GM23338 (cell line): ENCODE measurements at regions not wholly inside any gene's neighbourhood (a gene's known extent, or its start where the extent isn't known, plus 50 kb on each side); places are given as distances from the start of the nearest gene placed in this dataset.

Experiments
- ATAC-seq: fragments of 200-7000 bp; cut with Tn5 transposase; 3 replicates; pipeline ENCODE4 v1.9.1; 2020
- DNase-seq: peaks from one replicate; pipeline ENCODE4 v3.0.0-alpha.2; 2015; ENCODE audit warnings: low spot score
- H2AFZ ChIP-seq: fragments of 200-600 bp; sonication (generic); 2 replicates; pipeline ENCODE4 v1.8.0; 2016; ENCODE audit warnings: antibody characterized with exemption, mild to moderate bottlenecking, moderate library complexity
- H3F3A ChIP-seq: fragments of 200-600 bp; sonication (generic); replicated peaks from 2 replicates; pipeline ENCODE4 v1.8.0; 2017; ENCODE audit warnings: antibody characterized with exemption, mixed run types, low read depth
- H3K27ac ChIP-seq: fragments of 200-600 bp; sonication (generic); 2 replicates; pipeline ENCODE4 v1.6.1; 2016; ENCODE audit warnings: low read depth
- H3K27me3 ChIP-seq: fragments of 200-600 bp; sonication (generic); 2 replicates; pipeline ENCODE4 v1.8.0; 2016; ENCODE audit warnings: mild to moderate bottlenecking, mixed run types, moderate library complexity; ENCODE audit not compliant: insufficient read depth
- H3K36me3 ChIP-seq: fragments of 200-600 bp; sonication (generic); 2 replicates; pipeline ENCODE4 v1.8.0; 2016; ENCODE audit warnings: mild to moderate bottlenecking; ENCODE audit not compliant: insufficient read depth
- H3K4me1 ChIP-seq: fragments of 200-600 bp; sonication (generic); 2 replicates; pipeline ENCODE4 v1.8.0; 2016; ENCODE audit warnings: mild to moderate bottlenecking, moderate library complexity; ENCODE audit not compliant: insufficient read depth
- H3K4me2 ChIP-seq: fragments of 200-600 bp; sonication (generic); 2 replicates; pipeline ENCODE4 v1.7.1; 2017; ENCODE audit warnings: mixed run types
- H3K4me3 ChIP-seq: fragments of 200-600 bp; sonication (generic); 2 replicates; pipeline ENCODE4 v1.6.1; 2016; ENCODE audit warnings: mixed run types
- H3K79me2 ChIP-seq: fragments of 200-600 bp; sonication (generic); replicated peaks from 2 replicates; pipeline ENCODE4 v1.8.0; 2017; ENCODE audit warnings: mild to moderate bottlenecking; ENCODE audit not compliant: insufficient read depth
- H3K9me2 ChIP-seq: fragments of 200-600 bp; sonication (generic); 2 replicates; pipeline ENCODE4 v1.8.0; 2017; ENCODE audit not compliant: insufficient read depth
- H4K20me1 ChIP-seq: fragments of 200-600 bp; sonication (generic); replicated peaks from 2 replicates; pipeline ENCODE4 v1.8.0; 2017; ENCODE audit warnings: mild to moderate bottlenecking; ENCODE audit not compliant: insufficient read depth
- H3K27ac Mint-ChIP-seq: 2 replicates; pipeline ENCODE4 v1.8.0; 2020; ENCODE audit warnings: inconsistent platforms, mild to moderate bottlenecking, moderate library complexity, mixed read lengths
- H3K27me3 Mint-ChIP-seq: 3 replicates; pipeline ENCODE4 v1.8.0; 2022; ENCODE audit warnings: low read depth, mild to moderate bottlenecking, moderate library complexity, mixed read lengths, inconsistent platforms; ENCODE audit not compliant: insufficient read depth, poor library complexity
- H3K36me3 Mint-ChIP-seq: 3 replicates; pipeline ENCODE4 v1.8.0; 2021; ENCODE audit warnings: low read depth, mild to moderate bottlenecking, inconsistent platforms, moderate library complexity, mixed read lengths
- H3K4me1 Mint-ChIP-seq: 3 replicates; pipeline ENCODE4 v1.8.0; 2020; ENCODE audit warnings: mild to moderate bottlenecking, inconsistent platforms, mixed read lengths
- H3K4me3 Mint-ChIP-seq: 3 replicates; pipeline ENCODE4 v1.8.0; 2021; ENCODE audit warnings: moderate library complexity, mild to moderate bottlenecking, inconsistent platforms, mixed read lengths
- H3K9me3 Mint-ChIP-seq: 3 replicates; pipeline ENCODE4 v1.8.0; 2020; ENCODE audit warnings: moderate library complexity, mild to moderate bottlenecking, inconsistent platforms, mixed read lengths
- EZH2 ChIP-seq: fragments of 200-600 bp; sonication (generic); IDR thresholded peaks from one replicate; pipeline ENCODE4 v1.8.0; 2017; ENCODE audit warnings: antibody characterized with exemption, mild to moderate bottlenecking, low read depth; ENCODE audit not compliant: unreplicated experiment
- JUNB ChIP-seq: IDR thresholded peaks from one replicate; pipeline ENCODE4 v1.6.1; 2016; ENCODE audit warnings: antibody characterized with exemption; ENCODE audit not compliant: unreplicated experiment
- NANOG ChIP-seq: IDR thresholded peaks from 2 replicates; pipeline ENCODE4 v1.6.1; 2016; ENCODE audit warnings: antibody characterized with exemption, borderline replicate concordance
- REST ChIP-seq: IDR thresholded peaks from one replicate; pipeline ENCODE4 v1.6.1; 2018; ENCODE audit warnings: antibody characterized with exemption; ENCODE audit not compliant: unreplicated experiment
- ZNF114 ChIP-seq: fragments of 250-450 bp; sonication (Bioruptor Pico); IDR thresholded peaks from 2 replicates; pipeline ENCODE4 v1.5.0; 2020; ENCODE audit warnings: mild to moderate bottlenecking, moderate library complexity
- ZNF462 ChIP-seq: fragments of 250-450 bp; sonication (Bioruptor Pico); IDR thresholded peaks from 2 replicates; pipeline ENCODE4 v1.5.0; 2020; ENCODE audit warnings: mild to moderate bottlenecking, moderate library complexity

GRCh38 chr1:29827237-29827750 lies 591.0 kb downstream of the PTPRU start:
- TF ChIP-seq ZNF114 (CRISPR knock-in tag): no peak
- TF ChIP-seq JUNB: no peak
- TF ChIP-seq NANOG: no peak
- TF ChIP-seq EZH2: no peak
- no peak for TF ChIP-seq REST
- TF ChIP-seq ZNF462: no peak

More at GRCh38 chr1:29827237-29827750, 591.0 kb downstream of the PTPRU start:
- Histone ChIP-seq H3K79me2 (no peaks in the 10 kb centered on the region), H3K36me3 (no peaks in the 10 kb centered on the region), H3K4me3 (no peak overlapping the region), H3K4me2 (no peak overlapping the region), H3K9me2 (peaks cover 3% of the 10 kb centered on the region; the same call in 1 of the 2 replicates), H3K27ac (no peak overlapping the region), H4K20me1 (no peaks in the 10 kb centered on the region), H3F3A (0 out of 2 replicates have a peak, but pooled peaks cover 3% of the 10 kb centered on the region), H3K27me3 (no peaks in the 10 kb centered on the region), H3K4me1 (no peaks in the 10 kb centered on the region), H2AFZ (no peak overlapping the region)
- H3K27me3 Mint-ChIP-seq: peaks cover 3% of the 10 kb centered on the region
- no peaks in the 10 kb centered on the region for H3K9me3 Mint-ChIP-seq
- no peak for DNase-seq
- no peak overlapping the region for H3K4me3 Mint-ChIP-seq
- ATAC-seq: no peak
- H3K36me3 Mint-ChIP-seq: no peaks in the 10 kb centered on the region
- H3K27ac Mint-ChIP-seq: no peak overlapping the region
- H3K4me1 Mint-ChIP-seq: no peaks in the 10 kb centered on the region; the same call in 2 of the 3 replicates
